ENCODE measurements at regions not wholly inside any gene's neighbourhood (a gene's known extent, or its start where the extent isn't known, plus 50 kb on each side); places are given as distances from the start of the nearest gene placed in this dataset.

DNA sequence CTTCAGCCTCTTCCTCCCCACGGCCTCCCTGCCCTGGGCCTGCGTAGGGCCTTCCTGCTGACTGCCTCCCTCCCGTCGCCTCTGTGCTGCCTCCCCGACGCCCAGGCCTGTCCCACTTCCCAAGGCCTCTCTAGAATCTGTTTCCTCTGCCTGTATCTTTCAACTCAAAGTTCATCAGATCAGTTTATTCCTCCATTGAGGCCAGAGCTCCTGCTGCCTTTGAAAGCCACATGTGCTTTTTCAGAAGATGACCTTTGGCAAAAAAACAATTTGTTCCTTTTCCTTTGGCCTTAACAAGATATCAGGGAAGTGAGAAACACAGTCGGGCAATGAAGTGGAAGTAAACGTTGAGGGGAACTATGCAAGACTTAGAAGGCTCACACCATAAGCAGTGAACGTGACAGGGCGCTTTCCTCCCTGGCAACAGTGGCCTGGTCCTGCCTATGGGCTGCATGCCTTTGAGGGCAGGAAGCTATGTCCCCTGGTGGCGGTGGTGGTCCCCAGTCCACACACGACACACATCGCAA, 85.9 kb downstream of the PSMG1 start:
- CTCF ChIA-PET: no interaction called here
- no peak for DNase-seq (ENCODE audit: low read depth)
- TF ChIP-seq, protein P1, sequence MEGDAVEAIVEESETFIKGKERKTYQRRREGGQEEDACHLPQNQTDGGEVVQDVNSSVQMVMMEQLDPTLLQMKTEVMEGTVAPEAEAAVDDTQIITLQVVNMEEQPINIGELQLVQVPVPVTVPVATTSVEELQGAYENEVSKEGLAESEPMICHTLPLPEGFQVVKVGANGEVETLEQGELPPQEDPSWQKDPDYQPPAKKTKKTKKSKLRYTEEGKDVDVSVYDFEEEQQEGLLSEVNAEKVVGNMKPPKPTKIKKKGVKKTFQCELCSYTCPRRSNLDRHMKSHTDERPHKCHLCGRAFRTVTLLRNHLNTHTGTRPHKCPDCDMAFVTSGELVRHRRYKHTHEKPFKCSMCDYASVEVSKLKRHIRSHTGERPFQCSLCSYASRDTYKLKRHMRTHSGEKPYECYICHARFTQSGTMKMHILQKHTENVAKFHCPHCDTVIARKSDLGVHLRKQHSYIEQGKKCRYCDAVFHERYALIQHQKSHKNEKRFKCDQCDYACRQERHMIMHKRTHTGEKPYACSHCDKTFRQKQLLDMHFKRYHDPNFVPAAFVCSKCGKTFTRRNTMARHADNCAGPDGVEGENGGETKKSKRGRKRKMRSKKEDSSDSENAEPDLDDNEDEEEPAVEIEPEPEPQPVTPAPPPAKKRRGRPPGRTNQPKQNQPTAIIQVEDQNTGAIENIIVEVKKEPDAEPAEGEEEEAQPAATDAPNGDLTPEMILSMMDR (IDR thresholded peaks at IDR 0.05; ENCODE audit: insufficient read depth, low read depth, low read length): no peak
- H3K4me3 ChIP-seq (ENCODE audit: low read depth, low read length): no peak overlapping the region
- POLR2A ChIA-PET: no interaction called here
- peaks cover 2% of the 10 kb centered on the region; the same call in 1 of the 2 replicates for H3K27me3 ChIP-seq (ENCODE audit: control insufficient read depth, insufficient read depth, low read length)
- no peaks in the 10 kb centered on the region for H3K36me3 ChIP-seq (ENCODE audit: control insufficient read depth, insufficient read depth, low read length)

DNA sequence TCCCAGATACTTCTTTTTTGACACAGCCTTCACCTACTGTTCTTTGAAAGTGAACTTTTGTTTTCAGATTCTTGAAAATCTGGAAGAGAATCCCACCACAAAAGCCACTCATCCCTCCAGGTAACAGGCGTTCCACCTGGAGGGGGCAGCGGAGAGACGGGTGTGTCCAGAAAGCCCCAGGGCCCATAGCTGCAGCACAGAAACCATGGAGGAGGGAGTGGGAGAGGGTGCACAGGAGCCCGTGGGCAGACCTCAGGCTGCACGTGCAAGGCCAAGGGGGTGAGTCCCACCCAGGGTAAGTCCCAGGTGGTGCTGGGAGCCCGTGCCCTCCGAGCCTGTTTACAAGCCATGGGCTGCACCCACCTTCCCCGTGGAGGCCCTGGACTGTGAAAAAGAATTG, 86.5 kb downstream of the PSMG1 start:
- no peak for DNase-seq (ENCODE audit: low read depth)
- ChIA-PET POLR2A (no interaction called here), CTCF (no interaction called here)
- TF ChIP-seq, protein P1 (IDR thresholded peaks at IDR 0.05; ENCODE audit: insufficient read depth, low read depth, low read length): no peak
- peaks cover 2% of the 10 kb centered on the region; the same call in 1 of the 2 replicates for H3K27me3 ChIP-seq (ENCODE audit: control insufficient read depth, insufficient read depth, low read length)
- no peak overlapping the region for H3K4me3 ChIP-seq (ENCODE audit: low read depth, low read length)
- no peaks in the 10 kb centered on the region for H3K36me3 ChIP-seq (ENCODE audit: control insufficient read depth, insufficient read depth, low read length)

DNA sequence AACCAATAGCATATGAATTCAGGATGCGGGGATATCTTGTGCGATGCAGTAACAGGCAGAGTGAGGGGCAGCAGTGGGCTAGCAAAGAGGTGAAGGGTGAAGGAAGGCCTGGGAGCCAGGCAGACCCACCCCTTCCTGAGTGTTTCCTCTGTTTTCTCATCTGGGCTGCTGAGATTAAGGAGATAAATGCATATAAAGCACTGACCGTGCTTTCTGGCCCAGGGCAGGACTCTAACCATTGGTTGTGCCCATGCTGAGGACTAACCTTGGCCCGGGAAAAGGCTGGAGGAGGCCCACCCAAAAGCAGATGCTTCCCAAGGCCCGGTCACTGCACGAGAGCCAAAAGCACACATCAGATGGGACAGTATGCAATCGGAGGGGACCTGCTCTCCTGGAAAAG, 87.6 kb downstream of the PSMG1 start:
- POLR2A ChIA-PET: no interaction called here
- DNase-seq (ENCODE audit: low read depth): no peak
- Histone ChIP-seq H3K4me3 (ENCODE audit: low read depth, low read length) (no peak overlapping the region), H3K36me3 (ENCODE audit: control insufficient read depth, insufficient read depth, low read length) (no peaks in the 10 kb centered on the region), H3K27me3 (ENCODE audit: control insufficient read depth, insufficient read depth, low read length) (peaks cover 2% of the 10 kb centered on the region; the same call in 1 of the 2 replicates)
- TF ChIP-seq, protein P1 (IDR thresholded peaks at IDR 0.05; ENCODE audit: insufficient read depth, low read depth, low read length): no peak
- CTCF ChIA-PET: interaction anchor here (0.7 to 0.8 kb wide), 3 partner anchors 14 to 86 kb away, joined by 3 to 4 read pairs (median 3); no protein-coding TSS in a partner anchor

DNA sequence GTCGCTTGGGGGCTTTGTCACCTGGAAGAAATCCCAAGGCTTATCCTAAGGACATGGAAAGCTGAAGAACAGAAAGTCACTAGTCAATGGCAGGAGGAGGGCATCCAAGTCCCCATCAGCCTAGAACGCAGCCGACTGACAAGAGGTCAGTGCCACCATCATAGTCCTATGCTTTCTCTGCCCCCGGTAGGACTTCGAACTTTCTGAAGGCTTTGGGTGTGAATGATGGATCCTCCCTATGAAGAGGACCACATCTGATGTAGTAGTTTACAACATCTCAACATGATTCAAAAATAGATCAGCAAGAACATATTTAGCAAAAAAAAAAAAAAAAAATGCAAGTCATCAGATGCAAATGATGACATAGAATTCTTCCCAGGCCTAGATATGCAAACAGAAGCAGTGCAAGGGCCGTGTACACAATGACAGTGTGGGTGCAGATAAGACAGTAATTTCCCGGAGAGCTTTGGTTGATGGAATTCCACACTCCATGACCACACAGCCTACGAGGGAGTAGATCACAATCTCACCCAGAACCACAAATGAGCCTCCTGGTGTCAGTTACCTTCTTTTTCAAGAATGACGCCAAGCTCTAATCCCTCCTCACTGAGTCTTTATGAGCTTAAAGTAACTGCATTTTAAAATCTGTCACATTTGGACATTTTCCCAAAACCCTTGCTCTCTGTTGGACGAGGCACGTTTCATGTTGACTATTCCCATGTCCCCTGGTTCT, 88.2 kb downstream of the PSMG1 start:
- ChIA-PET CTCF (interaction anchor here (0.7 to 1.4 kb wide), 3 partner anchors 13 to 86 kb away, joined by 3 to 4 read pairs (median 3); no protein-coding TSS in a partner anchor), POLR2A (no interaction called here)
- H3K36me3 ChIP-seq (ENCODE audit: control insufficient read depth, insufficient read depth, low read length): no peaks in the 10 kb centered on the region
- H3K4me3 ChIP-seq (ENCODE audit: low read depth, low read length): no peak overlapping the region
- no peak for DNase-seq (ENCODE audit: low read depth)
- TF ChIP-seq, protein P1 (IDR thresholded peaks at IDR 0.05; ENCODE audit: insufficient read depth, low read depth, low read length): no peak
- H3K27me3 ChIP-seq (ENCODE audit: control insufficient read depth, insufficient read depth, low read length): peaks cover 1% of the 10 kb centered on the region; the same call in 1 of the 2 replicates

DNA sequence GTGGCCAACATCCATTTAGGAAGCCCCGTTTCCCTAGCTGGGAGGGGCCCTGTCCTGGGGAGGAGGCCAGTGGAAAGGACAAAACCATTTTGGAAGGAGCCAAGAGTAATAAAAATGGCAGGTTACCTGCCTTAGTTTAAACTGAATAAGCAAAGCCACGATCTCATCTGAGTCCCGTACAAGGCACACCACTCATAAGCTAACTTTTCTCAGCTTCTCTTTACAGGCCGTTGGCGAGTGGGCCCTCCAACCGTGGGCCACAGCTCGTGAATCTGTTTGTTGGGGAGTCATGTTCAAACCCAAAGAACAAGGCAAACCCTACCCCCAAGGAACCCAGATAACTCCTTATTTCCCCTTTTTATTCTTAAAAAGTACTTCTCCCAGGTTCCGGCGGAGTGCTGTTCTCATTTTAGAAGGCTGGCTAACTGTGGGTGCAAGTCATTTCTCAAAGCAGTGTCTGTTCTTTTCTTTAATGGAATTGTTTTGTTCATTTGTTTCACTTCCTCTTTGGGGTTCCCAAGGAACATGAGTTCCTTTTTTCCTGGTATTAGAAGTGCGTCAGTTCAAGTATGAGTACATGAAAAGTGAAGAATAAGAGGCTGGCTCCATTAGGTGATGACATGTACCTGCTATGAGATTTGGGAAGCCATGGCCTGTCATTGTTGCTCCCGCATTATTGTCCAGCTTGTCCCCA, 89.0 kb downstream of the PSMG1 start:
- ChIA-PET POLR2A (no interaction called here), CTCF (interaction anchor here (1.4 kb wide), 1 partner anchor 32 kb away, joined by 3 read pairs; no protein-coding TSS in a partner anchor)
- H3K4me3 ChIP-seq (ENCODE audit: low read depth, low read length): no peak overlapping the region
- DNase-seq (ENCODE audit: low read depth): no peak
- no peaks in the 10 kb centered on the region for H3K36me3 ChIP-seq (ENCODE audit: control insufficient read depth, insufficient read depth, low read length)
- TF ChIP-seq, protein P1 (IDR thresholded peaks at IDR 0.05; ENCODE audit: insufficient read depth, low read depth, low read length): no peak
- H3K27me3 ChIP-seq (ENCODE audit: control insufficient read depth, insufficient read depth, low read length): no peaks in the 10 kb centered on the region; the same call in 1 of the 2 replicates
